ENCODE measurements at regions not wholly inside any gene's neighbourhood (a gene's known extent, or its start where the extent isn't known, plus 50 kb on each side); places are given as distances from the start of the nearest gene placed in this dataset.
A peak's percentile ranks its signal among the peaks of the same experiment; 100 is the strongest.

GRCh38 chr4:164402554-164402953 lies 351.4 kb upstream of the SMIM31 start:
- Histone ChIP-seq H3K4me3 (ENCODE audit: low read length) (no peak overlapping the region), H3K79me1 (ENCODE audit: low read length) (no peaks in the 10 kb centered on the region), H3K4ac (ENCODE audit: low read depth, low read length) (no peak overlapping the region), H2BK5ac (ENCODE audit: low read length) (no peak overlapping the region), H3K18ac (ENCODE audit: low read length) (no peak overlapping the region), H3K36me3 (ENCODE audit: control insufficient read depth, insufficient read depth, low read length) (no peaks in the 10 kb centered on the region), H4K5ac (ENCODE audit: low read length) (no peak overlapping the region), H3K56ac (ENCODE audit: low read length) (no peak overlapping the region), H3K27me3 (ENCODE audit: insufficient read depth, low read length, poor library complexity) (no peaks in the 10 kb centered on the region), H3K79me2 (ENCODE audit: control insufficient read depth, insufficient read depth, low read length) (no peaks in the 10 kb centered on the region), H2BK120ac (ENCODE audit: low read depth, low read length) (no peak overlapping the region), H3K4me1 (ENCODE audit: control insufficient read depth, low read depth, low read length) (no peaks in the 10 kb centered on the region), H3K4me2 (ENCODE audit: low read length) (no peak overlapping the region), H3K9ac (ENCODE audit: low read length) (no peak overlapping the region), H3K27ac (ENCODE audit: low read depth, low read length) (no peak overlapping the region), H2AK5ac (ENCODE audit: low read length) (no peak overlapping the region), H4K8ac (ENCODE audit: low read depth, low read length) (no peak overlapping the region), H3K23ac (ENCODE audit: low read length) (no peak overlapping the region), H2BK15ac (replicated peaks; ENCODE audit: low read depth) (no peak overlapping the region)
- WGBS (ENCODE audit: extremely low coverage, insufficient coverage, low lambda C conversion rate): no CpG with 5 or more reads among the region's 1 CpG
- no peak for DNase-seq

- no peak overlapping the region for H2BK120ac ChIP-seq (ENCODE audit: low read depth, low read length)
- no peaks in the 10 kb centered on the region for H3K79me1 ChIP-seq (ENCODE audit: low read length)
- H2BK15ac ChIP-seq (replicated peaks; ENCODE audit: low read depth): no peak overlapping the region
- no peak overlapping the region for H3K27ac ChIP-seq (ENCODE audit: low read depth, low read length)
- H3K9ac ChIP-seq (ENCODE audit: low read length): no peak overlapping the region
- no peak overlapping the region for H3K56ac ChIP-seq (ENCODE audit: low read length)
- no peaks in the 10 kb centered on the region for H3K4me1 ChIP-seq (ENCODE audit: control insufficient read depth, low read depth, low read length)
- no peak overlapping the region for H4K5ac ChIP-seq (ENCODE audit: low read length)
- H3K4me2 ChIP-seq (ENCODE audit: low read length): no peak overlapping the region
- no peak overlapping the region for H3K4me3 ChIP-seq (ENCODE audit: low read length)
- no peak overlapping the region for H2BK5ac ChIP-seq (ENCODE audit: low read length)
- H3K27me3 ChIP-seq (ENCODE audit: insufficient read depth, low read length, poor library complexity): no peaks in the 10 kb centered on the region
- no peaks in the 10 kb centered on the region for H3K79me2 ChIP-seq (ENCODE audit: control insufficient read depth, insufficient read depth, low read length)
- H3K18ac ChIP-seq (ENCODE audit: low read length): no peak overlapping the region
- H3K36me3 ChIP-seq (ENCODE audit: control insufficient read depth, insufficient read depth, low read length): no peaks in the 10 kb centered on the region
- H2AK5ac ChIP-seq (ENCODE audit: low read length): no peak overlapping the region
- no peak overlapping the region for H3K4ac ChIP-seq (ENCODE audit: low read depth, low read length)
- no peak overlapping the region for H4K8ac ChIP-seq (ENCODE audit: low read depth, low read length)
- no peak for DNase-seq
- H3K23ac ChIP-seq (ENCODE audit: low read length): no peak overlapping the region
Observed at GRCh38 chr4:164405774-164406173, 348.2 kb upstream of the SMIM31 start.

- Histone ChIP-seq H3K4me2 (ENCODE audit: low read length) (no peak overlapping the region), H2BK5ac (ENCODE audit: low read length) (no peak overlapping the region), H3K27me3 (ENCODE audit: insufficient read depth, low read length, poor library complexity) (no peaks in the 10 kb centered on the region), H3K56ac (ENCODE audit: low read length) (no peak overlapping the region), H2BK15ac (replicated peaks; ENCODE audit: low read depth) (no peak overlapping the region), H2BK120ac (ENCODE audit: low read depth, low read length) (no peak overlapping the region), H3K79me2 (ENCODE audit: control insufficient read depth, insufficient read depth, low read length) (no peaks in the 10 kb centered on the region), H3K18ac (ENCODE audit: low read length) (no peak overlapping the region), H4K5ac (ENCODE audit: low read length) (no peak overlapping the region), H3K4ac (ENCODE audit: low read depth, low read length) (no peak overlapping the region), H4K8ac (ENCODE audit: low read depth, low read length) (no peak overlapping the region), H3K9ac (ENCODE audit: low read length) (no peak overlapping the region), H3K4me3 (ENCODE audit: low read length) (no peak overlapping the region), H2AK5ac (ENCODE audit: low read length) (no peak overlapping the region), H3K27ac (ENCODE audit: low read depth, low read length) (no peak overlapping the region), H3K36me3 (ENCODE audit: control insufficient read depth, insufficient read depth, low read length) (no peaks in the 10 kb centered on the region), H3K23ac (ENCODE audit: low read length) (no peak overlapping the region), H3K79me1 (ENCODE audit: low read length) (no peaks in the 10 kb centered on the region), H3K4me1 (ENCODE audit: control insufficient read depth, low read depth, low read length) (no peaks in the 10 kb centered on the region)
- no CpG with 5 or more reads among the region's 1 CpG for WGBS (ENCODE audit: extremely low coverage, insufficient coverage, low lambda C conversion rate)
- DNase-seq: peak; percentile 38
Observed at GRCh38 chr4:164408831-164409230, 345.1 kb upstream of the SMIM31 start.

GRCh38 chr4:164410401-164410800 lies 343.5 kb upstream of the SMIM31 start:
- no peak overlapping the region for H2BK5ac ChIP-seq (ENCODE audit: low read length)
- no peak overlapping the region for H3K4ac ChIP-seq (ENCODE audit: low read depth, low read length)
- no peak overlapping the region for H2BK120ac ChIP-seq (ENCODE audit: low read depth, low read length)
- H3K36me3 ChIP-seq (ENCODE audit: control insufficient read depth, insufficient read depth, low read length): no peaks in the 10 kb centered on the region
- H3K18ac ChIP-seq (ENCODE audit: low read length): no peak overlapping the region
- no peak overlapping the region for H3K4me3 ChIP-seq (ENCODE audit: low read length)
- no peak for DNase-seq
- no peak overlapping the region for H3K23ac ChIP-seq (ENCODE audit: low read length)
- no peak overlapping the region for H3K4me2 ChIP-seq (ENCODE audit: low read length)
- no peak overlapping the region for H3K9ac ChIP-seq (ENCODE audit: low read length)
- WGBS (ENCODE audit: extremely low coverage, insufficient coverage, low lambda C conversion rate): no CpG with 5 or more reads among the region's 4 CpGs
- H3K56ac ChIP-seq (ENCODE audit: low read length): no peak overlapping the region
- H4K8ac ChIP-seq (ENCODE audit: low read depth, low read length): no peak overlapping the region
- H2BK15ac ChIP-seq (replicated peaks; ENCODE audit: low read depth): no peak overlapping the region
- no peaks in the 10 kb centered on the region for H3K79me2 ChIP-seq (ENCODE audit: control insufficient read depth, insufficient read depth, low read length)
- H4K5ac ChIP-seq (ENCODE audit: low read length): no peak overlapping the region
- no peaks in the 10 kb centered on the region for H3K27me3 ChIP-seq (ENCODE audit: insufficient read depth, low read length, poor library complexity)
- no peaks in the 10 kb centered on the region for H3K79me1 ChIP-seq (ENCODE audit: low read length)
- H2AK5ac ChIP-seq (ENCODE audit: low read length): no peak overlapping the region
- no peak overlapping the region for H3K27ac ChIP-seq (ENCODE audit: low read depth, low read length)
- no peaks in the 10 kb centered on the region for H3K4me1 ChIP-seq (ENCODE audit: control insufficient read depth, low read depth, low read length)

GRCh38 chr4:164412246-164412645 lies 341.7 kb upstream of the SMIM31 start:
- WGBS (ENCODE audit: extremely low coverage, insufficient coverage, low lambda C conversion rate): no CpG with 5 or more reads among the region's 1 CpG
- Histone ChIP-seq H3K79me2 (ENCODE audit: control insufficient read depth, insufficient read depth, low read length) (no peaks in the 10 kb centered on the region), H3K4me1 (ENCODE audit: control insufficient read depth, low read depth, low read length) (no peaks in the 10 kb centered on the region), H3K18ac (ENCODE audit: low read length) (no peak overlapping the region), H3K9ac (ENCODE audit: low read length) (no peak overlapping the region), H2BK15ac (replicated peaks; ENCODE audit: low read depth) (no peak overlapping the region), H2AK5ac (ENCODE audit: low read length) (no peak overlapping the region), H3K79me1 (ENCODE audit: low read length) (no peaks in the 10 kb centered on the region), H2BK120ac (ENCODE audit: low read depth, low read length) (no peak overlapping the region), H2BK5ac (ENCODE audit: low read length) (no peak overlapping the region), H4K8ac (ENCODE audit: low read depth, low read length) (no peak overlapping the region), H3K36me3 (ENCODE audit: control insufficient read depth, insufficient read depth, low read length) (no peaks in the 10 kb centered on the region), H3K23ac (ENCODE audit: low read length) (no peak overlapping the region), H3K27me3 (ENCODE audit: insufficient read depth, low read length, poor library complexity) (no peaks in the 10 kb centered on the region), H3K4me2 (ENCODE audit: low read length) (no peak overlapping the region), H3K4me3 (ENCODE audit: low read length) (no peak overlapping the region), H4K5ac (ENCODE audit: low read length) (no peak overlapping the region), H3K27ac (ENCODE audit: low read depth, low read length) (no peak overlapping the region), H3K4ac (ENCODE audit: low read depth, low read length) (no peak overlapping the region), H3K56ac (ENCODE audit: low read length) (no peak overlapping the region)
- no peak for DNase-seq

GRCh38 chr4:164413743-164414142 lies 340.2 kb upstream of the SMIM31 start:
- no peaks in the 10 kb centered on the region for H3K4me1 ChIP-seq (ENCODE audit: control insufficient read depth, low read depth, low read length)
- H3K36me3 ChIP-seq (ENCODE audit: control insufficient read depth, insufficient read depth, low read length): no peaks in the 10 kb centered on the region
- no CpG with 5 or more reads among the region's 2 CpGs for WGBS (ENCODE audit: extremely low coverage, insufficient coverage, low lambda C conversion rate)
- H3K27me3 ChIP-seq (ENCODE audit: insufficient read depth, low read length, poor library complexity): no peaks in the 10 kb centered on the region
- no peaks in the 10 kb centered on the region for H3K79me2 ChIP-seq (ENCODE audit: control insufficient read depth, insufficient read depth, low read length)
- no peaks in the 10 kb centered on the region for H3K79me1 ChIP-seq (ENCODE audit: low read length)
- no peak for DNase-seq
- no peak overlapping the region for H3K18ac ChIP-seq (ENCODE audit: low read length)
- no peak overlapping the region for H4K5ac ChIP-seq (ENCODE audit: low read length)
- no peak overlapping the region for H2BK5ac ChIP-seq (ENCODE audit: low read length)
- no peak overlapping the region for H2BK120ac ChIP-seq (ENCODE audit: low read depth, low read length)
- H3K23ac ChIP-seq (ENCODE audit: low read length): no peak overlapping the region
- no peak overlapping the region for H2AK5ac ChIP-seq (ENCODE audit: low read length)
- no peak overlapping the region for H3K9ac ChIP-seq (ENCODE audit: low read length)
- H3K4me3 ChIP-seq (ENCODE audit: low read length): no peak overlapping the region
- no peak overlapping the region for H3K56ac ChIP-seq (ENCODE audit: low read length)
- no peak overlapping the region for H2BK15ac ChIP-seq (replicated peaks; ENCODE audit: low read depth)
- H3K4me2 ChIP-seq (ENCODE audit: low read length): no peak overlapping the region
- no peak overlapping the region for H4K8ac ChIP-seq (ENCODE audit: low read depth, low read length)
- H3K4ac ChIP-seq (ENCODE audit: low read depth, low read length): no peak overlapping the region
- H3K27ac ChIP-seq (ENCODE audit: low read depth, low read length): no peak overlapping the region
